ENCODE measurements at regions not wholly inside any gene's neighbourhood (a gene's known extent, or its start where the extent isn't known, plus 50 kb on each side); places are given as distances from the start of the nearest gene placed in this dataset.

- no peaks in the 10 kb centered on the region for H4K20me1 ChIP-seq (ENCODE audit: insufficient read depth, low read length, poor library complexity, severe bottlenecking)
- no peaks in the 10 kb centered on the region for H3K4me1 ChIP-seq (ENCODE audit: insufficient read depth, low read length, poor library complexity, severe bottlenecking)
- no peak overlapping the region for H3K4me3 ChIP-seq (ENCODE audit: low read length, poor library complexity, severe bottlenecking)
- H3K79me2 ChIP-seq (ENCODE audit: insufficient read depth, low read length) = no peaks in the 10 kb centered on the region
- TF ChIP-seq EZH2phosphoT487 (IDR thresholded peaks at IDR 0.05; ENCODE audit: borderline replicate concordance) = no peak
- TF ChIP-seq CTCF (conservative IDR thresholded peaks at IDR 0.05; ENCODE audit: low read length) = no peak
- H3K9me2 ChIP-seq (replicated peaks; ENCODE audit: low read depth, low read length) = no peaks in the 10 kb centered on the region
- H2AFZ ChIP-seq (ENCODE audit: low read length) = no peak overlapping the region
- H3K4me2 ChIP-seq (ENCODE audit: low read depth, low read length, poor library complexity, severe bottlenecking) = no peak overlapping the region
- H3K36me3 ChIP-seq (ENCODE audit: insufficient read depth, low read length) = no peaks in the 10 kb centered on the region
- H3K9me3 ChIP-seq (ENCODE audit: insufficient read depth, low read depth, low read length) = no peaks in the 10 kb centered on the region
- H3K27me3 ChIP-seq (ENCODE audit: insufficient read depth, low read length, poor library complexity, severe bottlenecking) = no peaks in the 10 kb centered on the region
- H3F3A ChIP-seq (ENCODE audit: low read depth) = no peaks in the 10 kb centered on the region
- no peak overlapping the region for H3K9ac ChIP-seq (ENCODE audit: low read depth, low read length, poor library complexity, severe bottlenecking)
Observed at GRCh38 chr21:28734522-28735175, 258.0 kb downstream of the LTN1 start.

- no peak for TF ChIP-seq CTCF (conservative IDR thresholded peaks at IDR 0.05; ENCODE audit: low read length)
- TF ChIP-seq EZH2phosphoT487 (IDR thresholded peaks at IDR 0.05; ENCODE audit: borderline replicate concordance) = no peak
- no peaks in the 10 kb centered on the region for H3K4me1 ChIP-seq (ENCODE audit: insufficient read depth, low read length, poor library complexity, severe bottlenecking)
- H3F3A ChIP-seq (ENCODE audit: low read depth) = no peaks in the 10 kb centered on the region
- no peak overlapping the region for H3K4me3 ChIP-seq (ENCODE audit: low read length, poor library complexity, severe bottlenecking)
- H2AFZ ChIP-seq (ENCODE audit: low read length) = no peak overlapping the region
- H3K9me2 ChIP-seq (replicated peaks; ENCODE audit: low read depth, low read length) = no peaks in the 10 kb centered on the region
- H3K9ac ChIP-seq (ENCODE audit: low read depth, low read length, poor library complexity, severe bottlenecking) = no peak overlapping the region
- H4K20me1 ChIP-seq (ENCODE audit: insufficient read depth, low read length, poor library complexity, severe bottlenecking) = no peaks in the 10 kb centered on the region
- H3K4me2 ChIP-seq (ENCODE audit: low read depth, low read length, poor library complexity, severe bottlenecking) = no peak overlapping the region
- no peaks in the 10 kb centered on the region for H3K9me3 ChIP-seq (ENCODE audit: insufficient read depth, low read depth, low read length)
- H3K27me3 ChIP-seq (ENCODE audit: insufficient read depth, low read length, poor library complexity, severe bottlenecking) = no peaks in the 10 kb centered on the region
- no peaks in the 10 kb centered on the region for H3K36me3 ChIP-seq (ENCODE audit: insufficient read depth, low read length)
- H3K79me2 ChIP-seq (ENCODE audit: insufficient read depth, low read length) = no peaks in the 10 kb centered on the region
Observed at GRCh38 chr21:28731700-28732321, 260.9 kb downstream of the LTN1 start.

GRCh38 chr21:28729887-28730286, 262.8 kb downstream of the LTN1 start:
- Histone ChIP-seq H3K79me2 (ENCODE audit: insufficient read depth, low read length) (no peaks in the 10 kb centered on the region), H3K36me3 (ENCODE audit: insufficient read depth, low read length) (no peaks in the 10 kb centered on the region), H4K20me1 (ENCODE audit: insufficient read depth, low read length, poor library complexity, severe bottlenecking) (no peaks in the 10 kb centered on the region), H3K9ac (ENCODE audit: low read depth, low read length, poor library complexity, severe bottlenecking) (no peak overlapping the region), H3K9me3 (ENCODE audit: insufficient read depth, low read depth, low read length) (no peaks in the 10 kb centered on the region), H3K4me1 (ENCODE audit: insufficient read depth, low read length, poor library complexity, severe bottlenecking) (no peaks in the 10 kb centered on the region), H2AFZ (ENCODE audit: low read length) (no peak overlapping the region), H3K4me2 (ENCODE audit: low read depth, low read length, poor library complexity, severe bottlenecking) (no peak overlapping the region), H3F3A (ENCODE audit: low read depth) (no peaks in the 10 kb centered on the region), H3K9me2 (replicated peaks; ENCODE audit: low read depth, low read length) (no peaks in the 10 kb centered on the region), H3K27me3 (ENCODE audit: insufficient read depth, low read length, poor library complexity, severe bottlenecking) (no peaks in the 10 kb centered on the region), H3K4me3 (ENCODE audit: low read length, poor library complexity, severe bottlenecking) (no peak overlapping the region)
- TF ChIP-seq CTCF (conservative IDR thresholded peaks at IDR 0.05; ENCODE audit: low read length) (no peak), EZH2phosphoT487 (IDR thresholded peaks at IDR 0.05; ENCODE audit: borderline replicate concordance) (no peak)

Measured in Loucy (cell line).